OCI-LY7 (cell line): ENCODE measurements at regions not wholly inside any gene's neighbourhood (a gene's known extent, or its start where the extent isn't known, plus 50 kb on each side); places are given as distances from the start of the nearest gene placed in this dataset.

Source experiments
- CTCF ChIP-seq: fragments of 200-600 bp; sonication (generic); conservative IDR thresholded peaks from 2 replicates; pipeline ENCODE4 v1.5.1; 2014; ENCODE audit warnings: mild to moderate bottlenecking, antibody characterized with exemption, low read length, moderate library complexity, mixed read lengths
- EZH2phosphoT487 ChIP-seq: fragments of 200-600 bp; sonication (generic); IDR thresholded peaks from 2 replicates; pipeline ENCODE4 v1.6.1; 2018; ENCODE audit warnings: low read depth, borderline replicate concordance, mild to moderate bottlenecking, mixed run types, antibody characterized with exemption, low read length, moderate library complexity, mixed read lengths

GRCh38 chr2:177328056-177328455 lies 63.5 kb upstream of the NFE2L2 start:
- TF ChIP-seq EZH2phosphoT487 (no peak), CTCF (no peak)
